ENCODE measurements at regions not wholly inside any gene's neighbourhood (a gene's known extent, or its start where the extent isn't known, plus 50 kb on each side); places are given as distances from the start of the nearest gene placed in this dataset.

DNA sequence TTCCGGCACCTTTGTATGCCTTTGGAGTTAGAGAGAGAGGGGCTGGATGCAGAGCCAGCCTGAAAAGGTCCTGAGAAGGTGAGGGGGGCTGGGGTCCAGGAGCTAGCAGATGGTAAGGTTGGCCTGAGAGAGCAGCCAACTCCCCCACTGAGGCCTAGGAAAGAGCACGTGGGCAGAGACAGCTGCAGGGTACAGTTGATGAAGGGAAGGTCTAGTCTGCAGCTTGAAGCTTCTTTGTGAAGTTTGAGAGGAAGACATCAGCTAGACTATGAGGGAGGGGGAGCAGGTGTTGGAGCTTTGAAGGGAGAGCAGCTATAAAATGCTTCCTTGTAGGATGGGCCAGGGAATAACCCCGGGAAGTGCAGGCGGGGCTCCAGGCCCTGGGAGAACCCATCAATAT is 289.3 kb upstream of the AMIGO2 start:
- Histone ChIP-seq H3K9me3 (ENCODE audit: control insufficient read depth, insufficient read depth, low read depth, low read length) (no peaks in the 10 kb centered on the region), H3K36me3 (ENCODE audit: control insufficient read depth in 2 of 2, insufficient read depth in 1 of 2, low read length in 2 of 2) (no peaks in the 10 kb centered on the region), H3K4me3 (ENCODE audit: low read depth, low read length) (no peak overlapping the region), H3K27ac (ENCODE audit: extremely low read depth, low read depth, low read length) (no peak overlapping the region), H3K4me1 (ENCODE audit: control insufficient read depth, insufficient read depth, low read length) (no peaks in the 10 kb centered on the region)
- CTCF ChIA-PET = interaction anchor here (0.6 kb wide), 1 partner anchor 102 kb away, joined by 3 read pairs; no protein-coding TSS in a partner anchor
- POLR2A ChIA-PET = no interaction called here
- TF ChIP-seq ZNF747 (tag by site-specific recombination; IDR thresholded peaks at IDR 0.05) (no peak), ZSCAN23 (tag by site-specific recombination; IDR thresholded peaks at IDR 0.05) (no peak), ZNF423 (tag by site-specific recombination; IDR thresholded peaks at IDR 0.05) (no peak)

DNA sequence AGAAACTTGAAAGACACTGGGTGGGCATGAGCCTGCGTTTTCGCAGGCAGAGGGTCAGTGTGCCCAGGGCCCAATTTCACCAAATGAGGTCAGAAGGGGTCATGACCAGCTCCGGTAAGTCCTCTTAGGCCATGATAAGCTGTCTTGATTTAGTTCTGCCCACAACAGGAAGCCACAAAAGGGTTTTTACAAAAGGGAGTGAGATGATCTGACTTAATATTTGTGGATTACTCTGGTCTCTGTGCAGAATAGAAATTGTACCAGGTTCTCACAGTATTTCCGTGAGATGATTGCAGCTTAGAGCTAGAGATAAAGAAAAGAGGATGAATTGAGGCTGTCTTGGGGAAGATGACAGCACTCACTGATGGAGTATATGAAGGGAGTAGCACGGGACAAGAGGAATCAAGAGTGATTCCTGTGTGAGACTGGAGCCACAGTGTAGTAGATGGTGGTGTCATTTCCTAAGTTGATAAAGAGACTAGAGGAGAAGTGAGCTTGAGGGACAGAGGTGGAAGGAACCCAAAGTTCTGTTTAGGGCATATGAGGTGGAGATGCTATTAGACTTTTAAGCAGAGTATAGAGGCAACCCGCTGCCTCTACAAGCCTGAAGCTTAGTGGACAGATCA is 288.3 kb upstream of the AMIGO2 start:
- Histone ChIP-seq H3K4me3 (ENCODE audit: low read depth, low read length) (no peak overlapping the region), H3K4me1 (ENCODE audit: control insufficient read depth, insufficient read depth, low read length) (no peaks in the 10 kb centered on the region), H3K36me3 (ENCODE audit: control insufficient read depth in 2 of 2, insufficient read depth in 1 of 2, low read length in 2 of 2) (no peaks in the 10 kb centered on the region), H3K27ac (ENCODE audit: extremely low read depth, low read depth, low read length) (no peak overlapping the region), H3K9me3 (ENCODE audit: control insufficient read depth, insufficient read depth, low read depth, low read length) (no peaks in the 10 kb centered on the region)
- CTCF ChIA-PET = interaction anchor here (0.6 to 1.0 kb wide), 3 partner anchors 168 to 429 kb away, joined by 3 to 4 read pairs (median 4); no protein-coding TSS in a partner anchor
- POLR2A ChIA-PET = no interaction called here
- TF ChIP-seq, protein P1, sequence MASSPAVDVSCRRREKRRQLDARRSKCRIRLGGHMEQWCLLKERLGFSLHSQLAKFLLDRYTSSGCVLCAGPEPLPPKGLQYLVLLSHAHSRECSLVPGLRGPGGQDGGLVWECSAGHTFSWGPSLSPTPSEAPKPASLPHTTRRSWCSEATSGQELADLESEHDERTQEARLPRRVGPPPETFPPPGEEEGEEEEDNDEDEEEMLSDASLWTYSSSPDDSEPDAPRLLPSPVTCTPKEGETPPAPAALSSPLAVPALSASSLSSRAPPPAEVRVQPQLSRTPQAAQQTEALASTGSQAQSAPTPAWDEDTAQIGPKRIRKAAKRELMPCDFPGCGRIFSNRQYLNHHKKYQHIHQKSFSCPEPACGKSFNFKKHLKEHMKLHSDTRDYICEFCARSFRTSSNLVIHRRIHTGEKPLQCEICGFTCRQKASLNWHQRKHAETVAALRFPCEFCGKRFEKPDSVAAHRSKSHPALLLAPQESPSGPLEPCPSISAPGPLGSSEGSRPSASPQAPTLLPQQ (tag by site-specific recombination; IDR thresholded peaks at IDR 0.05) = no peak
- TF ChIP-seq ZNF274 (IDR thresholded peaks at IDR 0.05; ENCODE audit: low read length) (no peak), ZNF274 (tag by site-specific recombination; IDR thresholded peaks at IDR 0.05; ENCODE audit: borderline replicate concordance) (no peak), SCRT2 (tag by site-specific recombination; IDR thresholded peaks at IDR 0.05) (no peak), MYNN (tag by site-specific recombination; IDR thresholded peaks at IDR 0.05; ENCODE audit: borderline replicate concordance) (no peak), ZNF514 (tag by site-specific recombination; IDR thresholded peaks at IDR 0.05) (no peak), ZNF146 (tag by site-specific recombination; IDR thresholded peaks at IDR 0.05) (no peak), WT1 (tag by site-specific recombination; IDR thresholded peaks at IDR 0.05) (no peak), EGR2 (tag by site-specific recombination; IDR thresholded peaks at IDR 0.05; ENCODE audit: low read depth) (no peak), GLIS2 (tag by site-specific recombination; IDR thresholded peaks at IDR 0.05) (no peak), ZNF266 (tag by site-specific recombination; IDR thresholded peaks at IDR 0.05; ENCODE audit: low read depth) (no peak), ZNF248 (tag by site-specific recombination; IDR thresholded peaks at IDR 0.05) (no peak), OSR2 (tag by site-specific recombination; IDR thresholded peaks at IDR 0.05) (no peak), ZXDB (tag by site-specific recombination; IDR thresholded peaks at IDR 0.05) (no peak), ZNF121 (tag by site-specific recombination; IDR thresholded peaks at IDR 0.05) (no peak), ZNF184 (tag by site-specific recombination; IDR thresholded peaks at IDR 0.05) (no peak)
- TF ChIP-seq, protein P2, sequence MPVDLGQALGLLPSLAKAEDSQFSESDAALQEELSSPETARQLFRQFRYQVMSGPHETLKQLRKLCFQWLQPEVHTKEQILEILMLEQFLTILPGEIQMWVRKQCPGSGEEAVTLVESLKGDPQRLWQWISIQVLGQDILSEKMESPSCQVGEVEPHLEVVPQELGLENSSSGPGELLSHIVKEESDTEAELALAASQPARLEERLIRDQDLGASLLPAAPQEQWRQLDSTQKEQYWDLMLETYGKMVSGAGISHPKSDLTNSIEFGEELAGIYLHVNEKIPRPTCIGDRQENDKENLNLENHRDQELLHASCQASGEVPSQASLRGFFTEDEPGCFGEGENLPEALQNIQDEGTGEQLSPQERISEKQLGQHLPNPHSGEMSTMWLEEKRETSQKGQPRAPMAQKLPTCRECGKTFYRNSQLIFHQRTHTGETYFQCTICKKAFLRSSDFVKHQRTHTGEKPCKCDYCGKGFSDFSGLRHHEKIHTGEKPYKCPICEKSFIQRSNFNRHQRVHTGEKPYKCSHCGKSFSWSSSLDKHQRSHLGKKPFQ (tag by site-specific recombination; IDR thresholded peaks at IDR 0.05) = no peak
- TF ChIP-seq, protein P3, sequence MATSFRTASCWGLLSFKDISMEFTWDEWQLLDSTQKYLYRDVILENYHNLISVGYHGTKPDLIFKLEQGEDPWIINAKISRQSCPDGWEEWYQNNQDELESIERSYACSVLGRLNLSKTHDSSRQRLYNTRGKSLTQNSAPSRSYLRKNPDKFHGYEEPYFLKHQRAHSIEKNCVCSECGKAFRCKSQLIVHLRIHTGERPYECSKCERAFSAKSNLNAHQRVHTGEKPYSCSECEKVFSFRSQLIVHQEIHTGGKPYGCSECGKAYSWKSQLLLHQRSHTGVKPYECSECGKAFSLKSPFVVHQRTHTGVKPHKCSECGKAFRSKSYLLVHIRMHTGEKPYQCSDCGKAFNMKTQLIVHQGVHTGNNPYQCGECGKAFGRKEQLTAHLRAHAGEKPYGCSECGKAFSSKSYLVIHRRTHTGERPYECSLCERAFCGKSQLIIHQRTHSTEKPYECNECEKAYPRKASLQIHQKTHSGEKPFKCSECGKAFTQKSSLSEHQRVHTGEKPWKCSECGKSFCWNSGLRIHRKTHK (tag by site-specific recombination; IDR thresholded peaks at IDR 0.05) = no peak
- TF ChIP-seq, protein P4, sequence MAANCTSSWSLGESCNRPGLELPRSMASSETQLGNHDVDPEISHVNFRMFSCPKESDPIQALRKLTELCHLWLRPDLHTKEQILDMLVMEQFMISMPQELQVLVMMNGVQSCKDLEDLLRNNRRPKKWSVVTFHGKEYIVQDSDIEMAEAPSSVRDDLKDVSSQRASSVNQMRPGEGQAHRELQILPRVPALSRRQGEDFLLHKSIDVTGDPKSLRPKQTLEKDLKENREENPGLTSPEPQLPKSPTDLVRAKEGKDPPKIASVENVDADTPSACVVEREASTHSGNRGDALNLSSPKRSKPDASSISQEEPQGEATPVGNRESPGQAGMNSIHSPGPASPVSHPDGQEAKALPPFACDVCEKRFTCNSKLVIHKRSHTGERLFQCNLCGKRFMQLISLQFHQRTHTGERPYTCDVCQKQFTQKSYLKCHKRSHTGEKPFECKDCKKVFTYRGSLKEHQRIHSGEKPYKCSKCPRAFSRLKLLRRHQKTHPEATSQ (tag by site-specific recombination; IDR thresholded peaks at IDR 0.05) = no peak
